ENCODE measurements at regions not wholly inside any gene's neighbourhood (a gene's known extent, or its start where the extent isn't known, plus 50 kb on each side); places are given as distances from the start of the nearest gene placed in this dataset.
A peak's percentile ranks its signal among the peaks of the same experiment; 100 is the strongest.

- Histone ChIP-seq H2BK120ac (ENCODE audit: low read depth, low read length) (no peak overlapping the region), H3K4ac (ENCODE audit: low read depth, low read length) (no peak overlapping the region), H3K18ac (ENCODE audit: low read length) (peak overlapping the region; percentile 7), H3K79me1 (ENCODE audit: low read length) (no peaks in the 10 kb centered on the region), H3K56ac (ENCODE audit: low read length) (no peak overlapping the region), H3K9ac (ENCODE audit: low read length) (no peak overlapping the region), H3K4me3 (ENCODE audit: low read length) (no peak overlapping the region), H3K4me1 (ENCODE audit: control insufficient read depth, low read depth, low read length) (no peaks in the 10 kb centered on the region), H4K8ac (ENCODE audit: low read depth, low read length) (no peak overlapping the region), H3K23ac (ENCODE audit: low read length) (no peak overlapping the region), H3K4me2 (ENCODE audit: low read length) (no peak overlapping the region), H2BK5ac (ENCODE audit: low read length) (no peak overlapping the region), H2AK5ac (ENCODE audit: low read length) (no peak overlapping the region), H3K36me3 (ENCODE audit: control insufficient read depth, insufficient read depth, low read length) (no peaks in the 10 kb centered on the region), H4K5ac (ENCODE audit: low read length) (no peak overlapping the region), H3K79me2 (ENCODE audit: control insufficient read depth, insufficient read depth, low read length) (no peaks in the 10 kb centered on the region), H3K27ac (ENCODE audit: low read depth, low read length) (no peak overlapping the region), H3K27me3 (ENCODE audit: insufficient read depth, low read length, poor library complexity) (no peaks in the 10 kb centered on the region), H2BK15ac (replicated peaks; ENCODE audit: low read depth) (no peak overlapping the region)
- DNase-seq: no peak
- WGBS (ENCODE audit: extremely low coverage, insufficient coverage, low lambda C conversion rate): no CpG with 5 or more reads among the region's 1 CpG
These were observed 145.0 kb upstream of the FGGY start for GRCh38 chr1:59151860-59152259.

- no peak overlapping the region for H2BK120ac ChIP-seq (ENCODE audit: low read depth, low read length)
- no peak overlapping the region for H4K5ac ChIP-seq (ENCODE audit: low read length)
- no peaks in the 10 kb centered on the region for H3K27me3 ChIP-seq (ENCODE audit: insufficient read depth, low read length, poor library complexity)
- H3K79me1 ChIP-seq (ENCODE audit: low read length): no peaks in the 10 kb centered on the region
- no peak for DNase-seq
- no peak overlapping the region for H2AK5ac ChIP-seq (ENCODE audit: low read length)
- no peak overlapping the region for H4K8ac ChIP-seq (ENCODE audit: low read depth, low read length)
- no peak overlapping the region for H3K9ac ChIP-seq (ENCODE audit: low read length)
- H3K79me2 ChIP-seq (ENCODE audit: control insufficient read depth, insufficient read depth, low read length): no peaks in the 10 kb centered on the region
- no peak overlapping the region for H3K23ac ChIP-seq (ENCODE audit: low read length)
- no peaks in the 10 kb centered on the region for H3K4me1 ChIP-seq (ENCODE audit: control insufficient read depth, low read depth, low read length)
- no peak overlapping the region for H3K4me2 ChIP-seq (ENCODE audit: low read length)
- H3K18ac ChIP-seq (ENCODE audit: low read length): no peak overlapping the region
- no peak overlapping the region for H3K56ac ChIP-seq (ENCODE audit: low read length)
- H3K36me3 ChIP-seq (ENCODE audit: control insufficient read depth, insufficient read depth, low read length): no peaks in the 10 kb centered on the region
- H3K27ac ChIP-seq (ENCODE audit: low read depth, low read length): no peak overlapping the region
- no peak overlapping the region for H3K4me3 ChIP-seq (ENCODE audit: low read length)
- no peak overlapping the region for H2BK5ac ChIP-seq (ENCODE audit: low read length)
- no peak overlapping the region for H3K4ac ChIP-seq (ENCODE audit: low read depth, low read length)
- H2BK15ac ChIP-seq (replicated peaks; ENCODE audit: low read depth): no peak overlapping the region
- WGBS (ENCODE audit: extremely low coverage, insufficient coverage, low lambda C conversion rate): no CpG with 5 or more reads among the region's 1 CpG
These were observed 144.4 kb upstream of the FGGY start for GRCh38 chr1:59152511-59152910.

- no peaks in the 10 kb centered on the region for H3K36me3 ChIP-seq (ENCODE audit: control insufficient read depth, insufficient read depth, low read length)
- H4K8ac ChIP-seq (ENCODE audit: low read depth, low read length): no peak overlapping the region
- H2BK15ac ChIP-seq (replicated peaks; ENCODE audit: low read depth): no peak overlapping the region
- no peaks in the 10 kb centered on the region for H3K4me1 ChIP-seq (ENCODE audit: control insufficient read depth, low read depth, low read length)
- H2BK120ac ChIP-seq (ENCODE audit: low read depth, low read length): no peak overlapping the region
- H2AK5ac ChIP-seq (ENCODE audit: low read length): no peak overlapping the region
- H3K56ac ChIP-seq (ENCODE audit: low read length): no peak overlapping the region
- no peak overlapping the region for H3K18ac ChIP-seq (ENCODE audit: low read length)
- H3K27ac ChIP-seq (ENCODE audit: low read depth, low read length): no peak overlapping the region
- H4K5ac ChIP-seq (ENCODE audit: low read length): no peak overlapping the region
- no peak overlapping the region for H3K4me2 ChIP-seq (ENCODE audit: low read length)
- no peak overlapping the region for H3K9ac ChIP-seq (ENCODE audit: low read length)
- no peak overlapping the region for H3K23ac ChIP-seq (ENCODE audit: low read length)
- H2BK5ac ChIP-seq (ENCODE audit: low read length): no peak overlapping the region
- DNase-seq: no peak
- H3K27me3 ChIP-seq (ENCODE audit: insufficient read depth, low read length, poor library complexity): no peaks in the 10 kb centered on the region
- H3K4ac ChIP-seq (ENCODE audit: low read depth, low read length): no peak overlapping the region
- no peak overlapping the region for H3K4me3 ChIP-seq (ENCODE audit: low read length)
- WGBS (ENCODE audit: extremely low coverage, insufficient coverage, low lambda C conversion rate): no CpG with 5 or more reads among the region's 2 CpGs
- H3K79me1 ChIP-seq (ENCODE audit: low read length): no peaks in the 10 kb centered on the region
- no peaks in the 10 kb centered on the region for H3K79me2 ChIP-seq (ENCODE audit: control insufficient read depth, insufficient read depth, low read length)
These were observed 142.5 kb upstream of the FGGY start for GRCh38 chr1:59154401-59154800.

GRCh38 chr1:59155351-59155750 is 141.5 kb upstream of the FGGY start:
- no peak overlapping the region for H3K18ac ChIP-seq (ENCODE audit: low read length)
- WGBS (ENCODE audit: extremely low coverage, insufficient coverage, low lambda C conversion rate): no CpG with 5 or more reads among the region's 1 CpG
- DNase-seq: no peak
- no peak overlapping the region for H3K4me2 ChIP-seq (ENCODE audit: low read length)
- no peaks in the 10 kb centered on the region for H3K4me1 ChIP-seq (ENCODE audit: control insufficient read depth, low read depth, low read length)
- no peak overlapping the region for H3K4me3 ChIP-seq (ENCODE audit: low read length)
- H2BK5ac ChIP-seq (ENCODE audit: low read length): no peak overlapping the region
- H3K36me3 ChIP-seq (ENCODE audit: control insufficient read depth, insufficient read depth, low read length): no peaks in the 10 kb centered on the region
- H4K5ac ChIP-seq (ENCODE audit: low read length): no peak overlapping the region
- no peaks in the 10 kb centered on the region for H3K27me3 ChIP-seq (ENCODE audit: insufficient read depth, low read length, poor library complexity)
- no peak overlapping the region for H2BK120ac ChIP-seq (ENCODE audit: low read depth, low read length)
- no peak overlapping the region for H3K4ac ChIP-seq (ENCODE audit: low read depth, low read length)
- no peak overlapping the region for H3K23ac ChIP-seq (ENCODE audit: low read length)
- no peak overlapping the region for H3K56ac ChIP-seq (ENCODE audit: low read length)
- no peaks in the 10 kb centered on the region for H3K79me1 ChIP-seq (ENCODE audit: low read length)
- no peak overlapping the region for H2AK5ac ChIP-seq (ENCODE audit: low read length)
- no peak overlapping the region for H4K8ac ChIP-seq (ENCODE audit: low read depth, low read length)
- H3K9ac ChIP-seq (ENCODE audit: low read length): no peak overlapping the region
- no peak overlapping the region for H3K27ac ChIP-seq (ENCODE audit: low read depth, low read length)
- no peaks in the 10 kb centered on the region for H3K79me2 ChIP-seq (ENCODE audit: control insufficient read depth, insufficient read depth, low read length)
- H2BK15ac ChIP-seq (replicated peaks; ENCODE audit: low read depth): no peak overlapping the region

GRCh38 chr1:59156051-59156450 is 140.8 kb upstream of the FGGY start:
- H3K4me3 ChIP-seq (ENCODE audit: low read length): no peak overlapping the region
- H3K4me1 ChIP-seq (ENCODE audit: control insufficient read depth, low read depth, low read length): no peaks in the 10 kb centered on the region
- no peaks in the 10 kb centered on the region for H3K36me3 ChIP-seq (ENCODE audit: control insufficient read depth, insufficient read depth, low read length)
- H3K23ac ChIP-seq (ENCODE audit: low read length): no peak overlapping the region
- H3K27me3 ChIP-seq (ENCODE audit: insufficient read depth, low read length, poor library complexity): no peaks in the 10 kb centered on the region
- no peak overlapping the region for H3K27ac ChIP-seq (ENCODE audit: low read depth, low read length)
- no peaks in the 10 kb centered on the region for H3K79me2 ChIP-seq (ENCODE audit: control insufficient read depth, insufficient read depth, low read length)
- H3K18ac ChIP-seq (ENCODE audit: low read length): no peak overlapping the region
- no CpG with 5 or more reads among the region's 3 CpGs for WGBS (ENCODE audit: extremely low coverage, insufficient coverage, low lambda C conversion rate)
- no peak overlapping the region for H4K8ac ChIP-seq (ENCODE audit: low read depth, low read length)
- no peak overlapping the region for H3K4me2 ChIP-seq (ENCODE audit: low read length)
- no peak overlapping the region for H2AK5ac ChIP-seq (ENCODE audit: low read length)
- H4K5ac ChIP-seq (ENCODE audit: low read length): no peak overlapping the region
- H3K56ac ChIP-seq (ENCODE audit: low read length): no peak overlapping the region
- no peak for DNase-seq
- no peak overlapping the region for H2BK5ac ChIP-seq (ENCODE audit: low read length)
- H2BK15ac ChIP-seq (replicated peaks; ENCODE audit: low read depth): no peak overlapping the region
- no peak overlapping the region for H2BK120ac ChIP-seq (ENCODE audit: low read depth, low read length)
- no peaks in the 10 kb centered on the region for H3K79me1 ChIP-seq (ENCODE audit: low read length)
- no peak overlapping the region for H3K4ac ChIP-seq (ENCODE audit: low read depth, low read length)
- no peak overlapping the region for H3K9ac ChIP-seq (ENCODE audit: low read length)

GRCh38 chr1:59156526-59157199 is 140.2 kb upstream of the FGGY start:
- Histone ChIP-seq H2BK120ac (ENCODE audit: low read depth, low read length) (no peak overlapping the region), H3K36me3 (ENCODE audit: control insufficient read depth, insufficient read depth, low read length) (no peaks in the 10 kb centered on the region), H2AK5ac (ENCODE audit: low read length) (no peak overlapping the region), H3K79me2 (ENCODE audit: control insufficient read depth, insufficient read depth, low read length) (no peaks in the 10 kb centered on the region), H3K4ac (ENCODE audit: low read depth, low read length) (no peak overlapping the region), H3K4me2 (ENCODE audit: low read length) (no peak overlapping the region), H3K23ac (ENCODE audit: low read length) (no peak overlapping the region), H3K9ac (ENCODE audit: low read length) (no peak overlapping the region), H3K4me3 (ENCODE audit: low read length) (no peak overlapping the region), H2BK5ac (ENCODE audit: low read length) (no peak overlapping the region), H3K27ac (ENCODE audit: low read depth, low read length) (no peak overlapping the region), H2BK15ac (replicated peaks; ENCODE audit: low read depth) (no peak overlapping the region), H3K18ac (ENCODE audit: low read length) (no peak overlapping the region), H3K56ac (ENCODE audit: low read length) (no peak overlapping the region), H3K4me1 (ENCODE audit: control insufficient read depth, low read depth, low read length) (no peaks in the 10 kb centered on the region), H4K8ac (ENCODE audit: low read depth, low read length) (no peak overlapping the region), H3K79me1 (ENCODE audit: low read length) (no peaks in the 10 kb centered on the region), H4K5ac (ENCODE audit: low read length) (no peak overlapping the region), H3K27me3 (ENCODE audit: insufficient read depth, low read length, poor library complexity) (no peaks in the 10 kb centered on the region)
- WGBS (ENCODE audit: extremely low coverage, insufficient coverage, low lambda C conversion rate): no CpG with 5 or more reads among the region's 7 CpGs
- DNase-seq: peak; percentile 41

Measured in mesendoderm (in vitro differentiated cells).